Endothelial cell of umbilical vein (primary cell): ENCODE measurements at regions not wholly inside any gene's neighbourhood (a gene's known extent, or its start where the extent isn't known, plus 50 kb on each side); places are given as distances from the start of the nearest gene placed in this dataset.

Experiments
- BruUV-seq: library from RNA; stranded (reverse); fragments of 400-500 nt; replicated peaks from 2 replicates; lab custom pipeline; 2021; lab: Mats Ljungman, UMichigan
- CTCF ChIA-PET: fragments of 300-600, 350-600 bp; sonication (Branson Sonifier 250); formaldehyde crosslinking; loops from one replicate; lab custom pipeline; 2021; ENCODE audit warnings: antibody characterized with exemption, inconsistent platforms; lab: Charles Lee
- POLR2A ChIA-PET: fragments of 300-600, 350-600 bp; sonication (Branson Sonifier 250); formaldehyde crosslinking; loops from one replicate; lab custom pipeline; 2021; ENCODE audit warnings: antibody characterized with exemption, inconsistent platforms; lab: Charles Lee
- DNase-seq: peaks from one replicate; pipeline ENCODE4 v3.0.0-alpha.2; 2011; ENCODE audit warnings: low read depth, low spot score
- FAIRE-seq: peaks from 2 replicates; lab custom pipeline; 2011; peaks lifted over from hg19 to GRCh38; lab: Jason Lieb, UNC
- H2AFZ ChIP-seq: 2 replicates; pipeline ENCODE4 v1.6.0; 2012; ENCODE audit warnings: low read depth, low read length, control low read depth, inconsistent platforms
- H3K27ac ChIP-seq: 2 replicates; pipeline ENCODE4 v1.5.1; 2011; ENCODE audit warnings: low read depth, mild to moderate bottlenecking, control low read depth, low read length, moderate library complexity; ENCODE audit not compliant: insufficient read depth
- H3K27me3 ChIP-seq, 2 experiments: 2 replicates each; pipeline versions ENCODE4 v1.6.0 to v1.6.1; 2011; ENCODE audit warnings: low read length in 2 of 2, mixed read lengths in 1 of 2; ENCODE audit not compliant: control insufficient read depth in 2 of 2, insufficient read depth in 2 of 2
- H3K36me3 ChIP-seq, 2 experiments: 2 replicates in 1 of 2; 3 replicates in 1 of 2; pipeline ENCODE4 v1.5.1; 2011; ENCODE audit warnings: low read length in 2 of 2, mild to moderate bottlenecking in 1 of 2, moderate library complexity in 1 of 2; ENCODE audit not compliant: control insufficient read depth in 2 of 2, insufficient read depth in 2 of 2; ENCODE audit errors: extremely low read depth in 1 of 2
- H3K4me1 ChIP-seq: 3 replicates; pipeline ENCODE4 v1.5.1; 2011; ENCODE audit warnings: mild to moderate bottlenecking, low read length; ENCODE audit not compliant: control insufficient read depth, insufficient read depth; ENCODE audit errors: extremely low read depth
- H3K4me2 ChIP-seq: 2 replicates; pipeline ENCODE4 v1.6.1; 2011; ENCODE audit warnings: low read length, control low read depth, mixed read lengths; ENCODE audit not compliant: insufficient read depth
- H3K4me3 ChIP-seq, 3 experiments: fragments of 200-600 bp in 1 of 3; sonication (generic), shearing (Covaris generic) in 1 of 3; replicated peaks in 1 of 3; 2 replicates each; pipeline ENCODE4 v1.5.1; 2011 to 2016; ENCODE audit warnings: control low read depth in 3 of 3, low read length in 3 of 3, mild to moderate bottlenecking in 2 of 3, inconsistent platforms in 1 of 3, low read depth in 1 of 3, moderate library complexity in 1 of 3; ENCODE audit not compliant: insufficient read depth in 1 of 3
- H3K79me2 ChIP-seq: 2 replicates; pipeline ENCODE4 v1.6.0; 2012; ENCODE audit warnings: low read length, inconsistent platforms; ENCODE audit not compliant: control insufficient read depth, insufficient read depth
- H3K9ac ChIP-seq: replicated peaks from 2 replicates; pipeline ENCODE3; 2011; ENCODE audit warnings: low read length, control low read depth; ENCODE audit not compliant: insufficient read depth; ENCODE audit errors: extremely low read depth
- H3K9me1 ChIP-seq: replicated peaks from 3 replicates; pipeline ENCODE4 v1.6.0; 2011; ENCODE audit warnings: mild to moderate bottlenecking, low read length; ENCODE audit not compliant: control insufficient read depth, insufficient read depth; ENCODE audit errors: extremely low read depth
- H3K9me3 ChIP-seq: replicated peaks from 2 replicates; pipeline ENCODE4 v1.5.1; 2012; ENCODE audit warnings: low read length, inconsistent platforms; ENCODE audit not compliant: control insufficient read depth, insufficient read depth
- H4K20me1 ChIP-seq: replicated peaks from 2 replicates; pipeline ENCODE3; 2011; ENCODE audit warnings: mild to moderate bottlenecking, low read length; ENCODE audit not compliant: control insufficient read depth, insufficient read depth; ENCODE audit errors: extremely low read depth
- EZH2 ChIP-seq: IDR thresholded peaks from 2 replicates; pipeline ENCODE4 v1.6.1; 2012; ENCODE audit warnings: borderline replicate concordance, low read depth, mild to moderate bottlenecking, moderate library complexity, low read length, inconsistent platforms; ENCODE audit not compliant: severe bottlenecking
- FOS ChIP-seq: IDR thresholded peaks from 2 replicates; pipeline ENCODE4 v1.6.1; 2011; ENCODE audit warnings: mild to moderate bottlenecking, low read length, moderate library complexity, borderline replicate concordance; ENCODE audit not compliant: insufficient read depth
- GATA2 ChIP-seq: IDR thresholded peaks from 2 replicates; pipeline ENCODE4 v1.7.0; 2011; ENCODE audit warnings: low read depth, mild to moderate bottlenecking, moderate library complexity, mixed read lengths, low read length; ENCODE audit not compliant: insufficient read length, insufficient read depth
- JUN ChIP-seq: IDR thresholded peaks from 2 replicates; pipeline ENCODE4 v1.6.1; 2011; ENCODE audit warnings: borderline replicate concordance, low read depth; ENCODE audit not compliant: insufficient read length, insufficient read depth
- MYC ChIP-seq: IDR thresholded peaks from one replicate; pipeline ENCODE4 v1.6.1; 2011; ENCODE audit warnings: mild to moderate bottlenecking, low read depth, low read length
- POLR2A ChIP-seq: IDR thresholded peaks from 2 replicates; pipeline ENCODE4 v1.6.1; 2012; ENCODE audit warnings: low read depth, mild to moderate bottlenecking, control low read depth, low read length
- POLR2AphosphoS5 ChIP-seq: IDR thresholded peaks from 2 replicates; pipeline ENCODE4 v1.6.1; 2012; ENCODE audit warnings: low read depth, mild to moderate bottlenecking, control low read depth, low read length, moderate library complexity; ENCODE audit not compliant: insufficient read depth
- dilution Hi-C: fragments of 300-500 bp; cut with MboI; formaldehyde crosslinking; loops from one replicate; pipeline ENCODE4 v1.15.0; 2019; ENCODE audit warnings: low sequenced_read_pairs; ENCODE audit not compliant: extremely low pct_ligation_motif_present
- intact Hi-C: fragments of 100-400 bp; cut with micrococcal nuclease; formaldehyde crosslinking; loops from one replicate; pipeline ENCODE4 v1.10.0; 2022
- TF ChIP-seq, protein P1 (sequence below): IDR thresholded peaks from 2 replicates; pipeline ENCODE4 v1.6.1; 2011; ENCODE audit not compliant: insufficient read depth, insufficient read length

DNA sequence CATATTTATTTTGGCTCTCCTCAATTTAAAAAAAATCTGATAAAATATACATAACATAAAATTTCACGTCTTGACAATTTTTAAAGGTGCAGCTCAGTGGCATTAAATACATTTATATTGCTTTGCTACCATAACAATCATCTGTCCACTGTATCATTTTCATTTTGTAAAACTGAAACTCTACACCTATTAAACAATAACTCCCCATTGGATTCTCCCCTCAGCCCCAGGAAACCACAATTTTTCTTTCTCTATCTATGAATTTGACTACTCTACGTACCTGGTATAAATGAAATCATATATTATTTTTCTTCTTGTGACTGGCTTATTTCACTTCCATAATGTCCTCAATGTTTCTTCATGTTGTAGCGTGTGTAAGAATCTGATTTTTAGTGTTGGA lies 563.5 kb downstream of the PRR16 start:
- FAIRE-seq (no peak), DNase-seq (no peak)
- Histone ChIP-seq H4K20me1 (no peaks in the 10 kb centered on the region), H3K4me2 (no peak overlapping the region), H3K9me1 (no peaks in the 10 kb centered on the region), H3K27me3 (no peaks in the 10 kb centered on the region), H3K4me1 (no peaks in the 10 kb centered on the region), H3K27ac (no peak overlapping the region), H3K79me2 (no peaks in the 10 kb centered on the region), H3K9ac (no peak overlapping the region), H3K36me3 (no peaks in the 10 kb centered on the region), H2AFZ (no peak overlapping the region), H3K9me3 (no peaks in the 10 kb centered on the region), H3K4me3 (no peak overlapping the region)
- ChIA-PET POLR2A (no interaction called here), CTCF (no interaction called here)
- intact Hi-C loops: no loop called here
- dilution Hi-C loops: no loop called here
- TF ChIP-seq POLR2A: no peak
- TF ChIP-seq GATA2: no peak
- no peak for TF ChIP-seq MYC
- TF ChIP-seq EZH2: no peak
- TF ChIP-seq, protein P1, sequence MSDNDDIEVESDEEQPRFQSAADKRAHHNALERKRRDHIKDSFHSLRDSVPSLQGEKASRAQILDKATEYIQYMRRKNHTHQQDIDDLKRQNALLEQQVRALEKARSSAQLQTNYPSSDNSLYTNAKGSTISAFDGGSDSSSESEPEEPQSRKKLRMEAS: no peak
- no peak for TF ChIP-seq JUN
- no peak for TF ChIP-seq FOS
- no peak for TF ChIP-seq POLR2AphosphoS5
- BruUV-seq: no TSS peak

DNA sequence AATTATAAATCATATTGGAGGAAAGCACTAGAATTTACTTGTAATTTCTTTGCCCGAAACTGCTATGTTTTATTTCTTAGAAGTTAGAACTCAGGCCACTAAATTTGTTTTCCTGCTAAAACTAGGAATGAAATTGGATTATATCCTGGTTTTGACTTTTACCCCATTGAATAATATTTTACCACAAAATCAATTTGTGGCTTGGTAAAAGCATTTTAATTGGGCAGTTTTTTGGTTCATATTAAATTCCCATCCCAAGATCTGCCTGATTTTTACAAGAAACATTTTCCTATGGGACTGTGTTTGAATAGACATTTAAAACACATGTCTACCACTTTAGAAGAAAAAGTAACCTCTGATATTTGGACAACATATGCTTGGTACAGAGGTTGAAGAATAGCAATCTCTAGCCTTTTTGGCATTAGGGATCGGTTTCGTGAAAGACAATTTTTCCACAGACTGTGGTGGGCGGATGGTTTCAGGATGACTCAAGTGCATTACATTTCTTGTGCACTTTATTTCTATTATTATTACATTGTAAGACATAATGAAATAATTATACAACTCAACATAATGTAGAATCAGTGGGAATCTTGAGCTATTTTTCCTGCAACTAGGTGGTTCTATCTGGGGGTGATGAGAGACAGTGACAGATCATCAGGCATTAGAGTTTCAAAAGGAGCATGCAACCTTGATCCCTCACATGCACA lies 565.6 kb downstream of the PRR16 start:
- H3K27ac ChIP-seq: no peak overlapping the region
- no peak overlapping the region for H3K4me2 ChIP-seq
- intact Hi-C loops (no loop called here), dilution Hi-C loops (no loop called here)
- CTCF ChIA-PET: no interaction called here
- no TSS peak for BruUV-seq
- H3K27me3 ChIP-seq: no peaks in the 10 kb centered on the region
- no peaks in the 10 kb centered on the region for H3K79me2 ChIP-seq
- no peaks in the 10 kb centered on the region for H4K20me1 ChIP-seq
- H2AFZ ChIP-seq: no peak overlapping the region
- H3K9me1 ChIP-seq: no peaks in the 10 kb centered on the region
- POLR2A ChIA-PET: no interaction called here
- H3K9me3 ChIP-seq: no peaks in the 10 kb centered on the region
- H3K9ac ChIP-seq: no peak overlapping the region
- no peak overlapping the region for H3K4me3 ChIP-seq
- TF ChIP-seq MYC (no peak), EZH2 (no peak), GATA2 (no peak), POLR2A (no peak), FOS (no peak)
- TF ChIP-seq, protein P1: no peak
- no peaks in the 10 kb centered on the region for H3K4me1 ChIP-seq
- DNase-seq: no peak
- FAIRE-seq: no peak
- no peaks in the 10 kb centered on the region for H3K36me3 ChIP-seq
